ENCODE measurements at regions not wholly inside any gene's neighbourhood (a gene's known extent, or its start where the extent isn't known, plus 50 kb on each side); places are given as distances from the start of the nearest gene placed in this dataset.

DNA sequence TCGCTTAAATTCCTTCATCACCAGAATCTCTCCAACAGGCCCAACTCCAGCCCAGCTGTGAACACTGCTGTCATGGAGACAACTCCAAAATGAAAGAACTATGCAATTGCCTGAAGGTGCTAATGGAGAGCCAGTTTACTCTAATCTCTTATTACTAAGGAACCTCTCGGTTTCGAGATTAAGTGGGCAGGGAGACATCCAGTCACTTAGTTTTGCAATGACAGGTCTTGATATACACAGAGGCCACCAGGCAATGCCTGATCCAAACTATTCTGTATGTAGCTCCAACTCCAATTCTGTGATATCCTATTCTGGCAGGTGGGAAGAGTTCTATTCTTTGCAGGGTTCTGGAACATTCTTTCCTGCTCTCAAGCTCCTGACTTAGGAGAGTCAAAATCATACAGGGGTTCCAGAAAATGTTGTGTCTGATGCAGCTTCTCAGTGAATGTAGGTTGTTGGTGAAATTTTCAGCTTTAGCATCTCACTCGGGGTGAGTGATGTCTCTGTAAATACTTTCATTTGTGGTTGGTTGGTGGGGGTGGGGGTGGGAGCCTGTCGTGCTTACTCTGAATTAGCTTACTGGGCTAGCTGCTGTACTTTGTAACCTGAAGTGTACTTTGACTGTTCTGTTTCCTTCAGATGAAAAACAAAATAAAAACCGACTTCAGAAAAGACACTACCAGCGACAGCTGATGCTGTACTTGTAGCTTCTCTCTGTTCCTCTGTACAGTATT, 170.9 kb downstream of the PALM2AKAP2 start:
- TF ChIP-seq, protein P1, sequence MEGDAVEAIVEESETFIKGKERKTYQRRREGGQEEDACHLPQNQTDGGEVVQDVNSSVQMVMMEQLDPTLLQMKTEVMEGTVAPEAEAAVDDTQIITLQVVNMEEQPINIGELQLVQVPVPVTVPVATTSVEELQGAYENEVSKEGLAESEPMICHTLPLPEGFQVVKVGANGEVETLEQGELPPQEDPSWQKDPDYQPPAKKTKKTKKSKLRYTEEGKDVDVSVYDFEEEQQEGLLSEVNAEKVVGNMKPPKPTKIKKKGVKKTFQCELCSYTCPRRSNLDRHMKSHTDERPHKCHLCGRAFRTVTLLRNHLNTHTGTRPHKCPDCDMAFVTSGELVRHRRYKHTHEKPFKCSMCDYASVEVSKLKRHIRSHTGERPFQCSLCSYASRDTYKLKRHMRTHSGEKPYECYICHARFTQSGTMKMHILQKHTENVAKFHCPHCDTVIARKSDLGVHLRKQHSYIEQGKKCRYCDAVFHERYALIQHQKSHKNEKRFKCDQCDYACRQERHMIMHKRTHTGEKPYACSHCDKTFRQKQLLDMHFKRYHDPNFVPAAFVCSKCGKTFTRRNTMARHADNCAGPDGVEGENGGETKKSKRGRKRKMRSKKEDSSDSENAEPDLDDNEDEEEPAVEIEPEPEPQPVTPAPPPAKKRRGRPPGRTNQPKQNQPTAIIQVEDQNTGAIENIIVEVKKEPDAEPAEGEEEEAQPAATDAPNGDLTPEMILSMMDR (IDR thresholded peaks at IDR 0.05), result no peak
- Mint-ChIP-seq H3K27ac (ENCODE audit: unreplicated experiment) (no peak overlapping the region), H3K4me3 (ENCODE audit: unreplicated experiment) (no peak overlapping the region), H3K9me3 (ENCODE audit: unreplicated experiment) (no peaks in the 10 kb centered on the region), H3K27me3 (ENCODE audit: unreplicated experiment) (no peaks in the 10 kb centered on the region), H3K4me1 (ENCODE audit: unreplicated experiment) (no peaks in the 10 kb centered on the region), H3K36me3 (ENCODE audit: unreplicated experiment) (peaks cover 2% of the 10 kb centered on the region)
- DNase-seq (ENCODE audit: extremely low spot score, unreplicated experiment), result no peak

DNA sequence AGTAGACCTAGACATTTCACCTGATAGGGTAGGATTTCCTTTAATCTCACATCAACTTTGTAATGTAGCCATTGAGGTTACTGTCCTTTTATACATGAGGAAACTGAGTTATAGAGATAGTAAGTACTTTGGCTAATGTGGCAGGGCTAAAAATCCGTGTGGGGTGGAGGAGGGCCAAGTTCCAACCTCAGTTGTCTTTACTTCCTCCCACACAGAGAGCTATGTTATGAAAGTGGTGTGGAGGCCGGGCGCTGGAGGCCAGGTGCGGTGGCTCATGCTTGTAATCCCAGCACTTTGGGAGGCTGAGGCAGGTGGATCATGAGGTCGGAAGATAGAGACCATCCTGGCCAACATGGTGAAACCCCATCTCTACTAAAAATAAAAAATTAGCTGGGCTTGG, 173.3 kb downstream of the PALM2AKAP2 start:
- TF ChIP-seq, protein P1 (IDR thresholded peaks at IDR 0.05), result no peak
- peaks cover 13% of the 10 kb centered on the region for H3K4me1 Mint-ChIP-seq (ENCODE audit: unreplicated experiment)
- H3K4me3 Mint-ChIP-seq (ENCODE audit: unreplicated experiment), result no peak overlapping the region
- no peaks in the 10 kb centered on the region for H3K27me3 Mint-ChIP-seq (ENCODE audit: unreplicated experiment)
- peaks cover 2% of the 10 kb centered on the region for H3K36me3 Mint-ChIP-seq (ENCODE audit: unreplicated experiment)
- H3K27ac Mint-ChIP-seq (ENCODE audit: unreplicated experiment), result no peak overlapping the region
- H3K9me3 Mint-ChIP-seq (ENCODE audit: unreplicated experiment), result no peaks in the 10 kb centered on the region
- no peak for DNase-seq (ENCODE audit: extremely low spot score, unreplicated experiment)

DNA sequence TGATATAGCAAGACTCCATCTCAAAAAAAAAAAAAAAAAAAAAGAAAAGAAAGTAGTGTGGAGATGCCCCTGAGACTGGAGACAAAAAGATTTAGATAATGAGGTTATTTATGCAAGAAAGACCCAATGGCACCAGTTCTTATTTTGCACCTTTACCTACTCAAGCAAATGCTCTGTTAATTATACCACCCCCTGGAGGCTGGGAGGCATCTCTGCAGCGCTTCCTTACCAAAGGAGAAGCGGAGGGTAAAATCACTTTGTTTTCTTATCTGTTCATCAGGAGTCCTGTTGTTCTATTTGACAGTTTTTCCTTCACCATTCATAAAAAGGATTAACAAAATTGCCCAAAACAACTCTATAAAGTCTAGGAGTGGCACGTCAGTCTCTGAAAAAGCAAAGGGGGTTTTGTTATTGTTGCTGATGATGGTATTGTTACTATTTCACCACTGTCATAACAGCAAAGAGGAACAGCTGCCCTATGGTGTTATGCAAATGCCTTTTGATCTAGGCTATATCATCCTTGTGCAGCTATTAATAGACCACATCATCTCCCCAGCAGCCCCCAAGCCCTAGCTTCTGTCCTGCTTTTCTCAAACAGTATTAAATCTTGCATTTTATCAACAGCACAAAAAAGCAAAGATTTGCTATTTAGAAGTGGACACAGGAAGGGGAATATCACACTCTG, 174.0 kb downstream of the PALM2AKAP2 start:
- H3K27ac Mint-ChIP-seq (ENCODE audit: unreplicated experiment), result no peak overlapping the region
- no peaks in the 10 kb centered on the region for H3K27me3 Mint-ChIP-seq (ENCODE audit: unreplicated experiment)
- H3K36me3 Mint-ChIP-seq (ENCODE audit: unreplicated experiment), result peaks cover 2% of the 10 kb centered on the region
- no peaks in the 10 kb centered on the region for H3K9me3 Mint-ChIP-seq (ENCODE audit: unreplicated experiment)
- TF ChIP-seq, protein P1 (IDR thresholded peaks at IDR 0.05), result peak; percentile 21
- H3K4me1 Mint-ChIP-seq (ENCODE audit: unreplicated experiment), result peaks cover 13% of the 10 kb centered on the region
- DNase-seq (ENCODE audit: extremely low spot score, unreplicated experiment), result no peak
- no peak overlapping the region for H3K4me3 Mint-ChIP-seq (ENCODE audit: unreplicated experiment)

DNA sequence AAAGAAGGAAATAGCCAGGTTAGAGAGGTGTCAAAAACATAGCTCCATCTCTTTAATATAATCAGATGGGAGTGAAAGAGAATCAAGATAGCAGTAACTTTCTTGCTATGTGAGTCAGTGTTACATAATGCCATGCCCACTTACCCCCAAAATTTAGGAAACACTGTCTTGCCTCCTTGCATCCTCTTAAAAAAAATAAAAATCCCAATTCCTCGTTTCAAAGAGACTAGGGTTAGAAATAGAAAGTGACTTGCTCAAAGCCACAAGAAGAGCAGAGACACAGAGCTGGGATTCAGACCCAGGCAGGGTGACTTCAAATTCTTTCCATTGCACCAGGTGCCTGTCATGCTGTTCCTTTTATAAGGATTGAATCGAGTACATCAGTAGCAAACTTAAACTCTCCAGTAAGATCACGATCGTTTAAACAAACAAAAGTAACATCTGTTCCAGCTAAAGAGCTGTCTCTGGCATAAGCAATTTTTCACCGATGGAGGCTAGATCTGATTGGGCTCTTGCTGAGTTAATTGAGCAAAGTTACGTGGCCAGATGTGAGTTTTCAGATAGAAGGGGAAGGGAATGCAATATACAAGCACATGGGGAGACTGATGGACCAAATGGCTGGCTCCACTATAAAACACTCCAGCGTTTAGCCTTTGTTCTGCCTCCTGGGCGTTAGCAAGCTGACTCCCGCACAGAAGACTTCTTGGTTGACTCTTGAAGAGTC, 176.9 kb downstream of the PALM2AKAP2 start:
- Mint-ChIP-seq H3K27me3 (ENCODE audit: unreplicated experiment) (no peaks in the 10 kb centered on the region), H3K36me3 (ENCODE audit: unreplicated experiment) (peaks cover 2% of the 10 kb centered on the region), H3K27ac (ENCODE audit: unreplicated experiment) (peak overlapping the region; percentile 31), H3K4me3 (ENCODE audit: unreplicated experiment) (peak overlapping the region; percentile 31), H3K4me1 (ENCODE audit: unreplicated experiment) (peaks cover 13% of the 10 kb centered on the region), H3K9me3 (ENCODE audit: unreplicated experiment) (no peaks in the 10 kb centered on the region)
- TF ChIP-seq, protein P1 (IDR thresholded peaks at IDR 0.05), result no peak
- no peak for DNase-seq (ENCODE audit: extremely low spot score, unreplicated experiment)

DNA sequence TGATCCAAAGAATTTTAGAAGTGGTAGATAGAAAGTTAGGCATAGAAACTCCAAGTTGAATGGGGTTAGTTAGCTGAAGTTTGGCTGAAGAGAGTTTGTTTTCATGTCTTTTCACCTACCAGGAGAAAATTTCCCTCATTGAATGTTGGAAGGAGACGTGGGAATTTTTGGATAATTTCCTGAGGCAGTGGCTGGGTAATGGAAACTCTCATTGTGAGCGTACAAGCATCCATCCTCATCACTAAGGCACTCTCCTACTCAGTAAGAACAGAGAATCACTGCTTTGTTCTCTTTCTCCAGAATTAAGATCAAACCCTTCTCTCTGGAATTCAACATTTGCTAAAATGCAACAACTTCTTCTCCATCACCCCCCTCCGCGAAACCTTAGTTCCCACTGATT, 179.7 kb downstream of the PALM2AKAP2 start:
- H3K4me1 Mint-ChIP-seq (ENCODE audit: unreplicated experiment), result peaks cover 13% of the 10 kb centered on the region
- no peaks in the 10 kb centered on the region for H3K36me3 Mint-ChIP-seq (ENCODE audit: unreplicated experiment)
- TF ChIP-seq, protein P1 (IDR thresholded peaks at IDR 0.05), result no peak
- H3K27ac Mint-ChIP-seq (ENCODE audit: unreplicated experiment), result no peak overlapping the region
- no peaks in the 10 kb centered on the region for H3K27me3 Mint-ChIP-seq (ENCODE audit: unreplicated experiment)
- H3K4me3 Mint-ChIP-seq (ENCODE audit: unreplicated experiment), result no peak overlapping the region
- no peaks in the 10 kb centered on the region for H3K9me3 Mint-ChIP-seq (ENCODE audit: unreplicated experiment)
- DNase-seq (ENCODE audit: extremely low spot score, unreplicated experiment), result no peak

Data from osteocyte (in vitro differentiated cells).